ENCODE measurements at regions not wholly inside any gene's neighbourhood (a gene's known extent, or its start where the extent isn't known, plus 50 kb on each side); places are given as distances from the start of the nearest gene placed in this dataset.

DNA sequence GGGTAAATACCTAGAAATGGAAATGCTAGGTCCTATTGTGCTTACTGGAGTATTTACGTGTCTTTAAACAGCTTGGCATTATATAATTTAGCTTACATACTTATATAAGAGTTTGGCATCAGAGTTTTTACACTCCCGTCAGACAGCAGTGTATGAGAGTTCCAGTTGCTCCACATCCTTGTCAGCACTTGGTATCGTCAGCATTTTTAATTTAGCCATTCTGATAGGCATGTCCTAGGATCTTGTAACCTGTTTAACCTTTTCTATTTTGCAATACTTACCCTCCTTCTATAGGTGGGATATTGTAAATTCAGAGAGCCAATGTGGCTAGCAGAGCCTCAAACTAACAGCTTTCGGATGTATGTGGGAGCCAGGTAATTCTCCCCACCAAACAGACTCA lies 228.3 kb upstream of the EEF2KMT start:
- TF ChIP-seq, protein P1, sequence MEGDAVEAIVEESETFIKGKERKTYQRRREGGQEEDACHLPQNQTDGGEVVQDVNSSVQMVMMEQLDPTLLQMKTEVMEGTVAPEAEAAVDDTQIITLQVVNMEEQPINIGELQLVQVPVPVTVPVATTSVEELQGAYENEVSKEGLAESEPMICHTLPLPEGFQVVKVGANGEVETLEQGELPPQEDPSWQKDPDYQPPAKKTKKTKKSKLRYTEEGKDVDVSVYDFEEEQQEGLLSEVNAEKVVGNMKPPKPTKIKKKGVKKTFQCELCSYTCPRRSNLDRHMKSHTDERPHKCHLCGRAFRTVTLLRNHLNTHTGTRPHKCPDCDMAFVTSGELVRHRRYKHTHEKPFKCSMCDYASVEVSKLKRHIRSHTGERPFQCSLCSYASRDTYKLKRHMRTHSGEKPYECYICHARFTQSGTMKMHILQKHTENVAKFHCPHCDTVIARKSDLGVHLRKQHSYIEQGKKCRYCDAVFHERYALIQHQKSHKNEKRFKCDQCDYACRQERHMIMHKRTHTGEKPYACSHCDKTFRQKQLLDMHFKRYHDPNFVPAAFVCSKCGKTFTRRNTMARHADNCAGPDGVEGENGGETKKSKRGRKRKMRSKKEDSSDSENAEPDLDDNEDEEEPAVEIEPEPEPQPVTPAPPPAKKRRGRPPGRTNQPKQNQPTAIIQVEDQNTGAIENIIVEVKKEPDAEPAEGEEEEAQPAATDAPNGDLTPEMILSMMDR (conservative IDR thresholded peaks at IDR 0.05; ENCODE audit: low read depth, low read length): no peak
- TF ChIP-seq RFX5 (IDR thresholded peaks at IDR 0.05; ENCODE audit: low read depth, low read length) (no peak), POLR2A (IDR thresholded peaks at IDR 0.05; ENCODE audit: low read depth, low read length) (no peak), SMC3 (IDR thresholded peaks at IDR 0.05; ENCODE audit: low read depth, low read length) (no peak), BHLHE40 (IDR thresholded peaks at IDR 0.05; ENCODE audit: low read depth, low read length) (no peak), RCOR1 (IDR thresholded peaks at IDR 0.05; ENCODE audit: insufficient replicate concordance, low read length) (no peak), CHD1 (IDR thresholded peaks at IDR 0.05; ENCODE audit: low read depth, low read length) (no peak)
- TF ChIP-seq, protein P2, sequence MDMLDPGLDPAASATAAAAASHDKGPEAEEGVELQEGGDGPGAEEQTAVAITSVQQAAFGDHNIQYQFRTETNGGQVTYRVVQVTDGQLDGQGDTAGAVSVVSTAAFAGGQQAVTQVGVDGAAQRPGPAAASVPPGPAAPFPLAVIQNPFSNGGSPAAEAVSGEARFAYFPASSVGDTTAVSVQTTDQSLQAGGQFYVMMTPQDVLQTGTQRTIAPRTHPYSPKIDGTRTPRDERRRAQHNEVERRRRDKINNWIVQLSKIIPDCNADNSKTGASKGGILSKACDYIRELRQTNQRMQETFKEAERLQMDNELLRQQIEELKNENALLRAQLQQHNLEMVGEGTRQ (IDR thresholded peaks at IDR 0.05; ENCODE audit: low read depth, low read length): no peak
